ENCODE measurements at regions not wholly inside any gene's neighbourhood (a gene's known extent, or its start where the extent isn't known, plus 50 kb on each side); places are given as distances from the start of the nearest gene placed in this dataset.

DNA sequence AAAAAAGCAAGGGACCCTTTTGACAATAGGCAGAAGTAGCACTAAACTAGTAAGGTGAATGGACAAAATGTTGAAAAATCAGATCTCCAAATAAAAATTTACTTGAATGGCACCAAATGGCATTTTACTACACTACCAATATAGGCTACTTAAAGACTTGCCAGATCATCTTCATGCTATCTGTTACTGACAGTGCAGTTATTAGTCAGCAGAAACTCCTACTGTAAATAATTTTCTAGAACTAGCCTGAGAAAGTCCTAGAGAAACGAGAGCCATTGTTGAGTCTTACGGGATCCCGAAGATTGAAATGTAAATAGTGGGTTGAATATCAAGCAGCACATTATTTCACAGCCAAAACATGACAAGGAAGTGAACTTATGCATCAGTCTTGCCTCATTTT lies 350.3 kb downstream of the SEC23A start:
- Mint-ChIP-seq H3K4me1 (peaks cover 12% of the 10 kb centered on the region), H3K27ac (no peak overlapping the region; the same call in 1 of the 2 replicates), H3K27me3 (ENCODE audit: low read depth) (no peaks in the 10 kb centered on the region), H3K36me3 (no peaks in the 10 kb centered on the region), H3K4me3 (no peak overlapping the region), H3K9me3 (peaks cover 7% of the 10 kb centered on the region)
- ChIA-PET CTCF (no interaction called here), POLR2A (no interaction called here)
- DNase-seq (ENCODE audit: low spot score) (no peak), ATAC-seq (no peak)
- TF ChIP-seq JAZF1 (CRISPR knock-in tag; IDR thresholded peaks at IDR 0.05) (no peak), ZNF671 (CRISPR knock-in tag; IDR thresholded peaks at IDR 0.05) (no peak), FOXP1 (CRISPR knock-in tag; IDR thresholded peaks at IDR 0.05; ENCODE audit: borderline replicate concordance) (no peak), ZNF121 (CRISPR knock-in tag; IDR thresholded peaks at IDR 0.05) (no peak)

DNA sequence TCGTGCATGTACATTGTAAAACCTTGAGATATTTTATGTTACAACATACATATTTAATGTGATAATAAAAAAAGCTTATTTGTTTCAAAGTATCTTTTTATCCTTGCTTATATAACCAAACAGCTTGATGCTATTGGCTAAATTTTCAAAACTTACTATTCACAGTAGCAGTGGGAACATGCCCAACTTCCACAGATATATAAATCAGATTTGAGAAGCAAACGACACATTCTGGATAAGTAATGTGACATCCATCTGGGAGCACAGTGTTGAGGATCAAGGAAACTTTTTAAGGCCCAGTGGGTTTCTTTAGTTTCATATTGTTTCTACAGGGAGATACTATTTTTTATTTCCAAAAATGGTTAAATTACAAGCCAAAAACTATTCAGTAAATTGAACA lies 350.7 kb downstream of the SEC23A start:
- no peak for ATAC-seq
- no peak for DNase-seq (ENCODE audit: low spot score)
- H3K4me3 Mint-ChIP-seq: no peak overlapping the region
- H3K36me3 Mint-ChIP-seq: no peaks in the 10 kb centered on the region
- H3K9me3 Mint-ChIP-seq: peaks cover 7% of the 10 kb centered on the region
- ChIA-PET CTCF (no interaction called here), POLR2A (no interaction called here)
- peaks cover 12% of the 10 kb centered on the region for H3K4me1 Mint-ChIP-seq
- no peak overlapping the region for H3K27ac Mint-ChIP-seq
- H3K27me3 Mint-ChIP-seq (ENCODE audit: low read depth): no peaks in the 10 kb centered on the region
- no peak for TF ChIP-seq CREB1 (CRISPR knock-in tag; IDR thresholded peaks at IDR 0.05)
- TF ChIP-seq NR2C2 (CRISPR knock-in tag; IDR thresholded peaks at IDR 0.05): no peak
- no peak for TF ChIP-seq FOXK1 (CRISPR knock-in tag; IDR thresholded peaks at IDR 0.05)
- TF ChIP-seq GRHL2 (CRISPR knock-in tag; IDR thresholded peaks at IDR 0.05; ENCODE audit: insufficient replicate concordance, severe bottlenecking): no peak
- no peak for TF ChIP-seq TEAD1 (CRISPR knock-in tag; IDR thresholded peaks at IDR 0.05)
- TF ChIP-seq, protein P1, sequence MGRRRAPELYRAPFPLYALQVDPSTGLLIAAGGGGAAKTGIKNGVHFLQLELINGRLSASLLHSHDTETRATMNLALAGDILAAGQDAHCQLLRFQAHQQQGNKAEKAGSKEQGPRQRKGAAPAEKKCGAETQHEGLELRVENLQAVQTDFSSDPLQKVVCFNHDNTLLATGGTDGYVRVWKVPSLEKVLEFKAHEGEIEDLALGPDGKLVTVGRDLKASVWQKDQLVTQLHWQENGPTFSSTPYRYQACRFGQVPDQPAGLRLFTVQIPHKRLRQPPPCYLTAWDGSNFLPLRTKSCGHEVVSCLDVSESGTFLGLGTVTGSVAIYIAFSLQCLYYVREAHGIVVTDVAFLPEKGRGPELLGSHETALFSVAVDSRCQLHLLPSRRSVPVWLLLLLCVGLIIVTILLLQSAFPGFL (CRISPR knock-in tag; IDR thresholded peaks at IDR 0.05; ENCODE audit: borderline replicate concordance): no peak
- no peak for TF ChIP-seq ZNF423 (CRISPR knock-in tag; IDR thresholded peaks at IDR 0.05)
- TF ChIP-seq NFYB (CRISPR knock-in tag; conservative IDR thresholded peaks at IDR 0.05; ENCODE audit: low read depth): no peak
- TF ChIP-seq TP53 (CRISPR knock-in tag; IDR thresholded peaks at IDR 0.05): no peak
- TF ChIP-seq, protein P2, sequence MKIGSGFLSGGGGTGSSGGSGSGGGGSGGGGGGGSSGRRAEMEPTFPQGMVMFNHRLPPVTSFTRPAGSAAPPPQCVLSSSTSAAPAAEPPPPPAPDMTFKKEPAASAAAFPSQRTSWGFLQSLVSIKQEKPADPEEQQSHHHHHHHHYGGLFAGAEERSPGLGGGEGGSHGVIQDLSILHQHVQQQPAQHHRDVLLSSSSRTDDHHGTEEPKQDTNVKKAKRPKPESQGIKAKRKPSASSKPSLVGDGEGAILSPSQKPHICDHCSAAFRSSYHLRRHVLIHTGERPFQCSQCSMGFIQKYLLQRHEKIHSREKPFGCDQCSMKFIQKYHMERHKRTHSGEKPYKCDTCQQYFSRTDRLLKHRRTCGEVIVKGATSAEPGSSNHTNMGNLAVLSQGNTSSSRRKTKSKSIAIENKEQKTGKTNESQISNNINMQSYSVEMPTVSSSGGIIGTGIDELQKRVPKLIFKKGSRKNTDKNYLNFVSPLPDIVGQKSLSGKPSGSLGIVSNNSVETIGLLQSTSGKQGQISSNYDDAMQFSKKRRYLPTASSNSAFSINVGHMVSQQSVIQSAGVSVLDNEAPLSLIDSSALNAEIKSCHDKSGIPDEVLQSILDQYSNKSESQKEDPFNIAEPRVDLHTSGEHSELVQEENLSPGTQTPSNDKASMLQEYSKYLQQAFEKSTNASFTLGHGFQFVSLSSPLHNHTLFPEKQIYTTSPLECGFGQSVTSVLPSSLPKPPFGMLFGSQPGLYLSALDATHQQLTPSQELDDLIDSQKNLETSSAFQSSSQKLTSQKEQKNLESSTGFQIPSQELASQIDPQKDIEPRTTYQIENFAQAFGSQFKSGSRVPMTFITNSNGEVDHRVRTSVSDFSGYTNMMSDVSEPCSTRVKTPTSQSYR (CRISPR knock-in tag; IDR thresholded peaks at IDR 0.05): no peak
- TF ChIP-seq, protein P3, sequence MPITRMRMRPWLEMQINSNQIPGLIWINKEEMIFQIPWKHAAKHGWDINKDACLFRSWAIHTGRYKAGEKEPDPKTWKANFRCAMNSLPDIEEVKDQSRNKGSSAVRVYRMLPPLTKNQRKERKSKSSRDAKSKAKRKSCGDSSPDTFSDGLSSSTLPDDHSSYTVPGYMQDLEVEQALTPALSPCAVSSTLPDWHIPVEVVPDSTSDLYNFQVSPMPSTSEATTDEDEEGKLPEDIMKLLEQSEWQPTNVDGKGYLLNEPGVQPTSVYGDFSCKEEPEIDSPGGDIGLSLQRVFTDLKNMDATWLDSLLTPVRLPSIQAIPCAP (CRISPR knock-in tag; IDR thresholded peaks at IDR 0.05): no peak

DNA sequence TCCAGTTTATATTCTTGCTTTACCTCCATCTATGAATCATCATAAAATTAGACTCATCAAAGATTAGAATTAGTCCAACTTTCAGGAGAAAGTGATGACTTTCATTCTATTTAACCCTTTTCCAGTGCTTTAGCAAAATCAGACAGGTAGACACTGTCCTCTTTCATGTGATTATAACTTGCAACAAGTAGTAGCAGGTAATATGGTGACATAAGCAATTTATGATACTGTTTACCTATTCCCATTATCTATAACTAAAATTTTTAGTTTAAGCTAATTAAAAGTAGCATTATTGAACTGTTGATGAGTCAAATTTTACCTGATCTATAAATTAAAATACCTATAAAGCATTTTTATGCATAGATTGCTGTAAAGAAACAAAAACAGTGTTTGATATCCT lies 351.6 kb downstream of the SEC23A start:
- Mint-ChIP-seq H3K4me1 (peaks cover 12% of the 10 kb centered on the region), H3K27ac (no peak overlapping the region), H3K4me3 (no peak overlapping the region), H3K27me3 (ENCODE audit: low read depth) (no peaks in the 10 kb centered on the region), H3K36me3 (no peaks in the 10 kb centered on the region), H3K9me3 (peaks cover 7% of the 10 kb centered on the region)
- ChIA-PET POLR2A (no interaction called here), CTCF (no interaction called here)
- DNase-seq (ENCODE audit: low spot score) (no peak), ATAC-seq (no peak)
- TF ChIP-seq, protein P4, sequence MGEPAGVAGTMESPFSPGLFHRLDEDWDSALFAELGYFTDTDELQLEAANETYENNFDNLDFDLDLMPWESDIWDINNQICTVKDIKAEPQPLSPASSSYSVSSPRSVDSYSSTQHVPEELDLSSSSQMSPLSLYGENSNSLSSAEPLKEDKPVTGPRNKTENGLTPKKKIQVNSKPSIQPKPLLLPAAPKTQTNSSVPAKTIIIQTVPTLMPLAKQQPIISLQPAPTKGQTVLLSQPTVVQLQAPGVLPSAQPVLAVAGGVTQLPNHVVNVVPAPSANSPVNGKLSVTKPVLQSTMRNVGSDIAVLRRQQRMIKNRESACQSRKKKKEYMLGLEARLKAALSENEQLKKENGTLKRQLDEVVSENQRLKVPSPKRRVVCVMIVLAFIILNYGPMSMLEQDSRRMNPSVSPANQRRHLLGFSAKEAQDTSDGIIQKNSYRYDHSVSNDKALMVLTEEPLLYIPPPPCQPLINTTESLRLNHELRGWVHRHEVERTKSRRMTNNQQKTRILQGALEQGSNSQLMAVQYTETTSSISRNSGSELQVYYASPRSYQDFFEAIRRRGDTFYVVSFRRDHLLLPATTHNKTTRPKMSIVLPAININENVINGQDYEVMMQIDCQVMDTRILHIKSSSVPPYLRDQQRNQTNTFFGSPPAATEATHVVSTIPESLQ (CRISPR knock-in tag; IDR thresholded peaks at IDR 0.05): no peak
- TF ChIP-seq, protein P5, sequence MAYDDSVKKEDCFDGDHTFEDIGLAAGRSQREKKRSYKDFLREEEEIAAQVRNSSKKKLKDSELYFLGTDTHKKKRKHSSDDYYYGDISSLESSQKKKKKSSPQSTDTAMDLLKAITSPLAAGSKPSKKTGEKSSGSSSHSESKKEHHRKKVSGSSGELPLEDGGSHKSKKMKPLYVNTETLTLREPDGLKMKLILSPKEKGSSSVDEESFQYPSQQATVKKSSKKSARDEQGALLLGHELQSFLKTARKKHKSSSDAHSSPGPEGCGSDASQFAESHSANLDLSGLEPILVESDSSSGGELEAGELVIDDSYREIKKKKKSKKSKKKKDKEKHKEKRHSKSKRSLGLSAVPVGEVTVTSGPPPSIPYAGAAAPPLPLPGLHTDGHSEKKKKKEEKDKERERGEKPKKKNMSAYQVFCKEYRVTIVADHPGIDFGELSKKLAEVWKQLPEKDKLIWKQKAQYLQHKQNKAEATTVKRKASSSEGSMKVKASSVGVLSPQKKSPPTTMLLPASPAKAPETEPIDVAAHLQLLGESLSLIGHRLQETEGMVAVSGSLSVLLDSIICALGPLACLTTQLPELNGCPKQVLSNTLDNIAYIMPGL (CRISPR knock-in tag; IDR thresholded peaks at IDR 0.05): no peak
- TF ChIP-seq, protein P6, sequence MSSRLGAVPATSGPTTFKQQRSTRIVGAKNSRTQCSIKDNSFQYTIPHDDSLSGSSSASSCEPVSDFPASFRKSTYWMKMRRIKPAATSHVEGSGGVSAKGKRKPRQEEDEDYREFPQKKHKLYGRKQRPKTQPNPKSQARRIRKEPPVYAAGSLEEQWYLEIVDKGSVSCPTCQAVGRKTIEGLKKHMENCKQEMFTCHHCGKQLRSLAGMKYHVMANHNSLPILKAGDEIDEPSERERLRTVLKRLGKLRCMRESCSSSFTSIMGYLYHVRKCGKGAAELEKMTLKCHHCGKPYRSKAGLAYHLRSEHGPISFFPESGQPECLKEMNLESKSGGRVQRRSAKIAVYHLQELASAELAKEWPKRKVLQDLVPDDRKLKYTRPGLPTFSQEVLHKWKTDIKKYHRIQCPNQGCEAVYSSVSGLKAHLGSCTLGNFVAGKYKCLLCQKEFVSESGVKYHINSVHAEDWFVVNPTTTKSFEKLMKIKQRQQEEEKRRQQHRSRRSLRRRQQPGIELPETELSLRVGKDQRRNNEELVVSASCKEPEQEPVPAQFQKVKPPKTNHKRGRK (CRISPR knock-in tag; IDR thresholded peaks at IDR 0.05; ENCODE audit: borderline replicate concordance): no peak
- TF ChIP-seq, protein P7, sequence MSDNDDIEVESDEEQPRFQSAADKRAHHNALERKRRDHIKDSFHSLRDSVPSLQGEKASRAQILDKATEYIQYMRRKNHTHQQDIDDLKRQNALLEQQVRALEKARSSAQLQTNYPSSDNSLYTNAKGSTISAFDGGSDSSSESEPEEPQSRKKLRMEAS (CRISPR knock-in tag; IDR thresholded peaks at IDR 0.05): no peak
- no peak for TF ChIP-seq ZNF121 (CRISPR knock-in tag; IDR thresholded peaks at IDR 0.05)
- TF ChIP-seq ATF1 (CRISPR knock-in tag; IDR thresholded peaks at IDR 0.05): no peak
- TF ChIP-seq, protein P8, sequence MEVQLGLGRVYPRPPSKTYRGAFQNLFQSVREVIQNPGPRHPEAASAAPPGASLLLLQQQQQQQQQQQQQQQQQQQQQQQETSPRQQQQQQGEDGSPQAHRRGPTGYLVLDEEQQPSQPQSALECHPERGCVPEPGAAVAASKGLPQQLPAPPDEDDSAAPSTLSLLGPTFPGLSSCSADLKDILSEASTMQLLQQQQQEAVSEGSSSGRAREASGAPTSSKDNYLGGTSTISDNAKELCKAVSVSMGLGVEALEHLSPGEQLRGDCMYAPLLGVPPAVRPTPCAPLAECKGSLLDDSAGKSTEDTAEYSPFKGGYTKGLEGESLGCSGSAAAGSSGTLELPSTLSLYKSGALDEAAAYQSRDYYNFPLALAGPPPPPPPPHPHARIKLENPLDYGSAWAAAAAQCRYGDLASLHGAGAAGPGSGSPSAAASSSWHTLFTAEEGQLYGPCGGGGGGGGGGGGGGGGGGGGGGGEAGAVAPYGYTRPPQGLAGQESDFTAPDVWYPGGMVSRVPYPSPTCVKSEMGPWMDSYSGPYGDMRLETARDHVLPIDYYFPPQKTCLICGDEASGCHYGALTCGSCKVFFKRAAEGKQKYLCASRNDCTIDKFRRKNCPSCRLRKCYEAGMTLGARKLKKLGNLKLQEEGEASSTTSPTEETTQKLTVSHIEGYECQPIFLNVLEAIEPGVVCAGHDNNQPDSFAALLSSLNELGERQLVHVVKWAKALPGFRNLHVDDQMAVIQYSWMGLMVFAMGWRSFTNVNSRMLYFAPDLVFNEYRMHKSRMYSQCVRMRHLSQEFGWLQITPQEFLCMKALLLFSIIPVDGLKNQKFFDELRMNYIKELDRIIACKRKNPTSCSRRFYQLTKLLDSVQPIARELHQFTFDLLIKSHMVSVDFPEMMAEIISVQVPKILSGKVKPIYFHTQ (CRISPR knock-in tag; IDR thresholded peaks at IDR 0.05): no peak

Data from WTC11 (cell line).